HG02763 (cell line): ENCODE measurements at regions not wholly inside any gene's neighbourhood (a gene's known extent, or its start where the extent isn't known, plus 50 kb on each side); places are given as distances from the start of the nearest gene placed in this dataset.

Experiments
- ATAC-seq: cut with Tn5 transposase; IDR thresholded peaks from one replicate; pipeline ENCODE4 v1.9.1; 2021; ENCODE audit warnings: mild to moderate bottlenecking, moderate library complexity; ENCODE audit not compliant: unreplicated experiment

DNA sequence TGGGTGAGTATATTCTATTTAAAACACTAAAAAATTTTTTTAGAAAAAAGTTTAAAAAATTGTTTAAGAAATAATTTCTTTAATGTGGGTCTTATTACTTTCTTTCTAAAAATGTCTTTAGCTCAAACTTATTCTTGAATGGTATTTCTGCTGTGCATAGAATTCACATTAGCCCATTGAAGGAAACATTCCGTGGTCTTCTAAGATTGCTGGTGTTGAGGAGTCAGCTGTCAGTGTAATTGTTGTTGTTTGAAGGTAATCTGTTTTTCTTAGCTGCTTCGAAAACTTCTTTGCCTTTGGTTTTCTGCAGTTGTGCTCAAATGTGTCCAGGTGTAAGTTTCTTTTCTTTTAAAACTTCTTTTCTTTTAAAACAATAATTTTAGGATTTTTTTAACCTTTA is 85.4 kb upstream of the KLF12 start:
- ATAC-seq = no peak

DNA sequence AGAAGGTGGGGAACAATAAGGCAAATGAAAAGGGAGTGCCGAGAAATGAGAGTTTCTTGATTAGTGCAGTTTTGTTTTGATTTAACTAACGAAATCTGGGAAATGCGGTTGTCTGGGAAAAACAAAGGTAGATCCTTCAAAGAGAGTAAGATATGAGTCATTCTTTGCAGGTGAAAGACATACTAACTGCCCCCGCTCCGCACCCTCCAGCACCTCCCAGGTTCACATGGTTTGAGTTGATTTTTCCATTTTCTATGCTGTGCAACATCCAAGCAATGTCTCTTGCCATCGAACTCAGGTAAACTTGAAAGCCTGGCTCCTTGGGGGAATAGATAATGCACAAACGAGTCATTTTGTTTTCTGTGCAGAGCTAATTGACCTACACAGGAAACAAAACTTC is 84.1 kb upstream of the KLF12 start:
- ATAC-seq = no peak

DNA sequence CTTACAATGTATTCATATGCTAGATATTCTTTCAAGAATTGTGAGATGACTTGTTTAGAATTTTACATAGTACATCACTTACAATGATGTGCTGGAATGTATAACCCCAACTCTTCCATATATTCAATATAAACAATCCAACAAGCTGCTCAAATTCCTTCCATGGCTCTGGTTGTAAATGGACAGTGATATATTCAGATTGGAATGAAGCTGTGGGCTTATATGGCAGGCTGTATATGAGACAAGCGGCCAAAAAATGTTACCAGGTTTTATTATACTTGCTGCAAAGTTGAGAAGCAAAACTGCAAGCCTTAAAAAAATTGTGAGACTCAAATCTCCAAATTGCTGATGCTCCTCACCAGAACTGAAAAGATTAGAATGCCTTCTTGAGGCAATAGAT is 83.6 kb upstream of the KLF12 start:
- no peak for ATAC-seq

- no peak for ATAC-seq
Observed at GRCh38 chr13:74215420-74215819, 81.2 kb upstream of the KLF12 start.

- no peak for ATAC-seq
Observed at GRCh38 chr13:74214321-74214720, 80.1 kb upstream of the KLF12 start.

- ATAC-seq = no peak
Observed at GRCh38 chr13:74210693-74211393, 76.6 kb upstream of the KLF12 start.

DNA sequence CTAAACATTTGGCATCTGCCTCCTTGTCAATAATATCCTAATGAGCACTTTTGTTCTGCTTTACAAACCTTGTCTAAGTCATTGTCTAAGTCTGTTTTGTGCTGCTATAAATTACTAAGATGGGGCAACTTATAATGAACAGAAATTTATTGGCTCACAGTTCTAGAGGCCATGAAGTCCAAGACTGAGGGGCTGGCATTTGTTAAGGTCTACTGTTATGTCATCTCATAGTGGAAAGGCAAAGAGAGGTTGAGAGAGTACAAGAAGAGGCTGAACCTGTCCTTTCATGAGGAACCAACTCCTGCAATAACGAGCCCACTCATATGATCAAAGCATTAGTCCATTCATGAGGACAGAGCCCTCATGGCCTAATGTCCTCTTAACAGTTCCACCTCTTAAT is 72.7 kb upstream of the KLF12 start:
- no peak for ATAC-seq

DNA sequence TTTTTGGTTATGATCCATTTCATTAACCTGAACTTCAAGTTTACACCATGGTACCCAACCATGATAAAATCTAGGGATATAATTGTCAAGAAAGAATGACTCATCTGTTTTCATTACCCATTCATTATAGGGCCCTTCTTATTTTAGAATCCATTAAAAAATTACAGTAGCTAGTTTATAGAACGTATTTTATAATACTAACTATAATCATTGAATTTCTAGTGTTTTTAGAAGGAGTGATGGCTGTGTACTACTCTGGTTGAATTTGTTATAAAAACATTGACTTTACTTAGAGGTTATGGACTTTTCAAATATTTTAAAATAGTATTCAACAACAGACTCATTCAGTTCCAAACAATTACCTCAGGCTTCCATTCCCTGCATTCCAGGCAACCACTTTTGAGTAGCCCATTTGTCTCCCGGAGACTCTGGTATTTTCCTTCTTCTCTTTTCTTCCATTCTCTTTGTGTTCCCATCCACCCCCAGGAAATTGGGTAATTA is 71.9 kb upstream of the KLF12 start:
- no peak for ATAC-seq

- ATAC-seq = no peak
Observed at GRCh38 chr13:74205313-74205690, 71.1 kb upstream of the KLF12 start.

DNA sequence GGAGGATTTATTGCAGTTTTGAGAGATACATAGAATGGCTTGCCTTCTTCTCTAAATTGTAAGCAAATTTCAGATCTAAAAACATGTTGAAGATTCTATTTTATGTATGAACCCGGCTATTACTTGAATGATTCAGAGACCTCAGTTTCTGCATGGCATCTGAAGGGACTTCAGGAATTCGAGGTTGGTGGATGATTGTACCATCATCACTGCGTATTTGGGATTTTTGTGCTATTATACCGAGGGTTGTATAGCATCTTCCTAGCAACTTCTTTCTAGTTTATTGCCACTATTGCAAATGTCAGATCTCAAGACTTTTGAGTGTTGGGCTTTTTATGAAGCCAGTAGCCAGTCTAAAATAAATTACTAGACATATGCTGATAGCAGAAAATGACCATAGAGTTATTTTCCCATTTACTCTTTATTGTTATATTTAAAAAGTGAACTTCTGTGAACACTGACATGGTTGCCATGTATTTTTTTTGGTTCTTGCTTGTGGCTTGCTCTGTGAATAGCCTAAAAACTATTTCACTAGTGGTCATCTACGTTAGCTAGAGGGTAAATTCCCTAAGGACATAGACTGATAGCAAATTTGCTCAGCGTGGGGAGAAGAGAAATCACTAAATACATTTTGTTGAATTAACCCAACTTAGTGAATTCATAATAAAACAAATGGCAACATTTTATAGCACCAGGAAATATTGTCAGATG is 70.6 kb upstream of the KLF12 start:
- no peak for ATAC-seq

DNA sequence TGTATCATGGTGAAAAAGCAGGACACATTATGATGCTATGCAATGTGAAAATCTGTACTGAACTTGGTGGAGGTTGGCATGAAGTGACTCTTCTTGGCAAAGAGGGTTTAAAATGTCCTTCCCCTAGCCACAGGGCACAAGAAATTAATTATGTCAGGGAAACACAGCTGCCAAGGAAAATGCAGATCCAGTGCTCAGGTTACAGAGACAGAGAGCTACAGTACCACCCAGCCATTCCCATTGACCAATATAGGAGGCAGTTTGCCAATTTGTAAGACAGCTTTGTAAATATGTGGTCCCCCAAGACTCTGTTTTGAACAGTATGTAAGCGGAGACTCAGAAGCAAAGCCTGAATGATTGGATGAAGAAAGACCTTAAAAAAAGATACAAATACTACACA is 69.4 kb upstream of the KLF12 start:
- ATAC-seq = no peak

DNA sequence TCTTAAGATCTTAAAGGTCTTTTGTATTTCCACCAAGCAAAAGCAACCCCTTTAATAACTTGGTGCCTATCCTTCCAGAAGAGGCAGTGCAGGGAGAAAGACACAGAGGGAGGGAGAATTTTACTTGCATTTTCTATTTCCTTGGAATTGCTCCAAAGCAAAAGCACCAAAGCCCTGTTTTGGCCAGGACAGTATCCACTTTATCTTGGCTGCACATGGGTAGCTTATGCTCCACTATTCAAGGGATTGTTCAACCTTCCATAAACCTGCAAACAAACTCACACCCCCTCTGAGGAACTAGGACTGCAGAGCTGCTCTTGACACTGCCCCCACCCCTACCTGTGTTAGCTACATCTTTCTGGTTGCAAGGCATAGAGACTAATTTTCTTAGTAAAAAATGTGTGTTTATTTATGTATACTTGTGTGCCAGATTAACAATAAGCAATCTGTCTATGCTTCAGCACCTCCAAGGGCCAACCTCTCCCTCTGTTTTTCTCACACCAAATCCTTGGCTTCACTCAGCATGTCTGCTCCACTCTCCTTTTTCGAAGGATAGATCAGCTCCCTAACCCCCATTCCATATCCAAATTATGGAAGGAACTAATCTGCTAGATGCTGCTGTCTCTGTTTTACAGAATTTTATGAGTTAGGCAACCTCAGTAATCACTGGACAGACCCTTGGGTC is 68.1 kb upstream of the KLF12 start:
- ATAC-seq = no peak

DNA sequence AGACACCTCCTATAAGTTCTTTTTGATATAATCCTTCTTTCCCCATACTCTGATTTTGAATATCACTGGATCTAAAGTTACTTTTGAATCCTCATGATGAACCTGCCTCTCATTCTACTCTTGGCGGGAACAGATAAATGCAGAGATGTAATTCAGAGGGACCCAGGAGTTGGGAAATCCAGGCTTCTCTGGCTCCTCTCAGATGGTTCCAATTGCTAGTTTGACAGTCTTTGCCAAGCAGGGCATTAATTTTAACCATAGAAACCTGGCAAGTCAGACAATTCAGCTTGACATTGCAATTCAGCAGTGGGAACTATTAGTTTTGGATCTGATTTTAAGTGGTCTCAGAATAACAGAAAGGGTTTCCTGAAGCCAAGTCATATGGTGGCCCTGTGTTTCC is 67.3 kb upstream of the KLF12 start:
- ATAC-seq = no peak

DNA sequence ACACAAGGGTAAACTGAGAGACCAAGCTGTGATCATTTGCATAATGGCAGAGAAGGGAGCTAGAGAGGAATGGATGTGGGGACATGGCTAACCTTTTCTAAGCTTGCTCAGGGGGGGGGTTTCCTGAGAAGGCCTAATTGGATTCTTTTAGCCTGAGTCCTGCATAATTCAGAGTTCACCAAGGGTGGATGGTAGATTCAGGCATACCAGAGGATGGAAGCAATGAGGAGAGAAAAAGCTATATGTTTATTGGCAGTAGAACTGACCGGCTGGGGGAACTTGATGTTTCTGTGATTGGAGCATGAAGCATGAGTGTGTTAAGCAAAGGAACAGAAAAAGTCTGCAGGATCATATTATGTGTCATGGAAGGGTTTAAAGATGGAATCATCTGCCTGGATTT is 65.9 kb upstream of the KLF12 start:
- ATAC-seq = no peak

- ATAC-seq = no peak
Observed at GRCh38 chr13:74197677-74198429, 63.6 kb upstream of the KLF12 start.

DNA sequence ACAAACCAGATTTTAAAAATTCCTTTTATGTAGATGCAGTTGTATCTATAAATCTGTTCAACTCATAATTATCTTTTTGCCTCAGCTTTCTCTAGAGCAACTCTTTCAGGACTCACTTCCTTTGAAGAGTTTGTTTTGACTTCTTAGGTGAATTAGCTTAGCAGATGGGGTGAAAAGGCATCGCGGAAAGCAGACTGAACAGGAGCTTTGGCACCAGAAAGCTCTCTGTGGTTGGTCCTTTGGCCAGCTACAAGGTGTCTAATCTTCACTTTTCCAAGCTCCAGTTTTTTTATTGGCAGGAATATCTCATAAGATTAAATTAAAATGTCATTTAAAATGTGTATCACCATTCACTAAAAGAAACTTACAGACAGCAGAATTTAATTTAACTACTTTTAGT is 60.6 kb upstream of the KLF12 start:
- ATAC-seq = no peak

DNA sequence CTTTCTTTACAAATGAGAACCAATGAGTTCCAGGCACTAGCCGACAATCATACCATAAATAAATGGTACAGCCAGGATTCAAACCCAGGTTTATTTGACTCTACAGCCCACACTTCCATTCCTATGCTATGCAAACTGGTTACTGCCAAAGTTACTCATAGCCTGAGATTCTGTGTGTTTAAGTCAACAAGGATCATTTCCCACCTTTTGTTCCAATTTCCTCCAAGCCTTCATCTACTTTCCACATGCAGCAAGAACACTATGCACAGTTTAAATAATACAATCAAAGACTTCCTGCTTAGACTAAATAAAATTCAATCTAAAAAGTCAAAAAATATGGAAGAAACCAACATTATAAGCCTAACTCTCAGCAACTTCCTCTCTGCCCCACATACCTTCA is 59.2 kb upstream of the KLF12 start:
- ATAC-seq = no peak

DNA sequence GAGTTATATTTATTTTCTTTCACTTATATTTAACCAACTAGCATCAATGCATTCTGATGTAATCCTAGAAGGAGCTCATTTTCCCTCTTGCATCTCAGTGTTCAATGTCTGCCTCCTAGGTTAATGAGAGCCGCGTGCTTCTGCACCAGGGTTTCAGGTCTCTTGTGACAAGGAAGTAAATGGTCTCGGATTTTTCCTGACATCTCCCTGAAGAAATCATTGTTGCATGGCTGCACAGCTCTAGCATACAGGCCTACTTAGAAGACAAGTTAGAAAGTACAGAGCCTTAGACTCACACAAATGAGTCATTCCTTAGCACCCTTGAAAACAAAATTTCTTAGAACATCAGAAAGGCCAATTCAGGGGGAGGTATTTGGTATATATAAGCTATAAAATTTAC is 57.2 kb upstream of the KLF12 start:
- ATAC-seq = no peak

- ATAC-seq = no peak
Observed at GRCh38 chr13:74190999-74191398, 56.8 kb upstream of the KLF12 start.

DNA sequence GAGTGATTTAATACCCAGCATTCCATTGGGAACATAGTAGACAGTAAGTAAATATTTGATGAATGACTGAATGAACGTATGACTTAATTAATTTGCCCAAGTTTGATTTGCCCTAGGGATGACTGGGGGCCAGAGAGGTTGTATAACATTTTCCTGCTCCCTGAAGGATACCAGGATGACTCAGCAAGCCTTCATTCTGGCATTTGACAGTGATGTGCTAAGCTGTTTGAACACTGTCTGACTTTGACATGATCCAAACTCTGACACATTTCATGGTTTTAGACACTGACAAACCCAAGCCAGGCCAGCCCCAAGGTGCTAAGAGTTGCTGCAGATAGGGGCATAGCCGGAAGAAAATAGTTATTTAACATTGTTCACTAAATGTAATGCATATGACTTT is 53.4 kb upstream of the KLF12 start:
- ATAC-seq = no peak

GRCh38 chr13:74184283-74184682 is 50.1 kb upstream of the KLF12 start:
- ATAC-seq = no peak
